GM21576 (cell line): ENCODE measurements at regions not wholly inside any gene's neighbourhood (a gene's known extent, or its start where the extent isn't known, plus 50 kb on each side); places are given as distances from the start of the nearest gene placed in this dataset.
"Not testable (repeated sequence)": the region's sequence is repeated elsewhere in the genome, so short reads cannot be mapped to it uniquely, and the experiment has no call there.

Source experiments
- ATAC-seq: cut with Tn5 transposase; IDR thresholded peaks from one replicate; pipeline ENCODE4 v1.9.1; 2021; ENCODE audit warnings: mild to moderate bottlenecking, moderate library complexity; ENCODE audit not compliant: unreplicated experiment

DNA sequence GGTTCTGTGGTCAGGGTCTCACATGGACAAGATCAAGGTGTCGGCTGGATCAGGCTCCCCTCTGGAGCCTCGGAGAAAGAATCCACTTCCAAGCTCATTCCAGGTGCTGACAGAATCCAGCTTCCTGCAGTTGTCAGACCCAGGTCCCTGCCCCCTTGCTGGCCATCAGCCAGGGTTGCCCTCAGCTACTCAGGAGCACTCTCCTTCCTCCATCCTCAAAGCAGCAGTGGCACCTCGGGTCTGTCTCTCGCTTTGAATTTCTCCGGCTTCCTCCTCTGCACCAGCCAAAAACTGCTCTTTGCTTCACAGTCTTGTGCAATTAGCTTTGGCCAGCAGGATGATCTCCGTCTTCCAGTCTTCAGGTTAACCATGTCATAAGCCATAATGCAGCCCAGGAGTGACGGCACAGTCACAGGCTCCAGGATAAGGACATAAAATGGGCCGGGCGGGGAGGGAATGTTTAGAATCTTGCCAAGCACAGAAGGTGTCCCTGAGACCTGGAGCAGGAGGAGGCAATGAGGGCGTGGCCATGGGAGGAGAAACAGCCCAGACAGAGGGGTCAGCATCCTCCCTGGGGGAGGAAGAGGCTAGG lies 79.4 kb upstream of the SLC25A33 start:
- ATAC-seq = no peak

DNA sequence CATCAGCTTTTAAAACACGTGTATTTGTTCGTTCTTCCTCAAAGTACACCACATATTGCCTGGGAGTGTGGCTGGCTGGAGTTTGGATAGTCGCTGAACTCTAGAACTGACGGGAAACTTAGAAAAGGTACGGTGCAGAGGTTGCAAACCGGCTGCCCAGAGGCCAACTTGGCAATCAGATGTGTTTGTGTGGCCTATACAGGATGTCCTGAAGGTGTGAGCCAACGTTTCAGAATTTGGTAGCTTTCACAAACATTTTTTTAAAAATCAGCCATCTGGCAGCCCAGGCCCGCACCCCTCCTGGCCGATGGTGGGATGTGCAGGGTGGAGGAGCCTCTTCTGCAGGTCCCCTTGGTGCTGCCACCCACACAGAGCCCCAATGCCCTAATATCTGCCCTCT lies 73.6 kb upstream of the SLC25A33 start:
- ATAC-seq = no peak

DNA sequence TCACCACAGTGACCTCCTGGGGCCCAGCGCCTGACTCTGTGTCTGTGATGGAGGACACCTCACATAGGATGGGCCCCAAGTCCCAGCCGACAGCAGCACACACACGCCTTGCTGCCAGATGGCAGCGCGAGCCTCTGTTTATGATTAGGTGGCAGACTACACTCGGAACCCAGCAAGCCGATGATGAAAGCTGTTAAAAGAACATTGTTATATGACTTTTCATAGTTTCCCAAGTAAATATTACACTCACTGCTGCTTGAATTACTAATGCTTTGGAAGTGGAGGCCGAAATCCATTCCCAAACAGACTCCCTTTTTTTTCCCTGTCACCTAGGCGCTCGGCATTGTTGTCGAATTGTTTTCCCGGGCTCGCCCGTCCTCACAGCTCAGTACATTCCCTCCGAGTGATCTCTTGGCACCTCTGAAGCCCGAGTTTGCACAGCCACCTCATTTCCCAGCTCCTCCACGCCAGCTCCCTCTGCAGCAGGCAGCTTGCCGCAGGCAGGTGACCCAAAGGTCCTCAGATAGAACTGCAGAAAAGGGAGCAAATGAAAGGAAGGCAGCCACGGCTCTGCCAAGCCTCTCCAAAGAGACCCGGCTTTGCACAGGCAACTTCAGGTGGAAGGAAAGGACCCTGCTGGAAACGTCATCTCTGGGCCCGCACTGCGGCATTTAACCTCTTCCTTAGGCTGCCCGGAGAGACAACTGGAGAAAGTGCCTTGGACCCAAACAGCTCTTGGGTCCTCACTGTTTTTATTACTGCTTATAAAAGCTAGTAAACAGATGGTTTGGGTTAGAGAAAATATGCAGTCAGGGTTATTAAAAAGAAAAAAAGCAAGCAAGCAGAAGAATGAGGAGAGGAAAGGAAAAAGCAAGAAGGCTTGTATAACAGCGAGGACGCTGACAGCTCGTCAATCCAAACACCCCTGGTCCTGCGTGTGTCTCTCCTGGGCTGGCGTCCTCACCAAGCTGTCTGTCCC lies 72.2 kb upstream of the SLC25A33 start:
- no peak for ATAC-seq

DNA sequence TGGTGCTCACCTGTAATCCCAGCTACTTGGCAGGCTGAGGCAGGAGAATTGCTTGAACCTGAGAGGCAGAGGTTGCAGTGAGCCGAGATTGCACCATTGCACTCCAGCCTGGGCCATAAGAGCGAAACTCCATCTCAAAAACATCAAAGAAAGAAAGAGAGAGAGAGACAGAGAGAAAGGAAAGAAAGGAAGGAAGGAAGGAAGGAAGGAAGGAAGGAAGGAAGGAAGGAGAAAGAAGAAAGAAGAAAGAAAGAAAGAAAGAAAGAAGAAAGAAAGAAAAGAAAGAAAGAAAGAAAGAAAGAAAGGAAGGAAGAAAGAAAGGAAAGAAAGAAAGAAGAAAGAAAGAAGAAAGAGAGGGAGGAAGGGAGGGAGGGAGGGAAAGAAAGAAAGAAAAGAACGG lies 69.4 kb upstream of the SLC25A33 start:
- ATAC-seq = not testable (repeated sequence)

DNA sequence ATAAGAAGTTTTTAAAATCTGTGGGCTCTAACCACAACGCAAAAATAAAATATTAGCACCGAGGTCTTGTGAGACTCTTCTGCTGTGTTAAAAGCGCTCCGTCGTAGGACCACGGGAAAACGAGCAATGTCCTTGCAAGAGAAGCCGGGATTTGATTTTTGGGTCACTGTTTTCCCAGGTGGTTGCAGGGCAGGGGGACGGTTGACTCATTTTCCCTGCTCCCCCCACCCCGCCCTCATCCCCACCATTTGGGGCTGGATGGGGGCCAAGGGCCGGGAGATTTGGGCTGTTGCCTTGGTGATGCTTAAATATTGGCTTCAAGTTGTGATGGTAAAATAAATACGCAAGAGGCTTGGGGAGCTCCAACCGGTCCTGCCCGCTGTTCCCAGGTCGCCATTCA lies 67.6 kb upstream of the SLC25A33 start:
- no peak for ATAC-seq

DNA sequence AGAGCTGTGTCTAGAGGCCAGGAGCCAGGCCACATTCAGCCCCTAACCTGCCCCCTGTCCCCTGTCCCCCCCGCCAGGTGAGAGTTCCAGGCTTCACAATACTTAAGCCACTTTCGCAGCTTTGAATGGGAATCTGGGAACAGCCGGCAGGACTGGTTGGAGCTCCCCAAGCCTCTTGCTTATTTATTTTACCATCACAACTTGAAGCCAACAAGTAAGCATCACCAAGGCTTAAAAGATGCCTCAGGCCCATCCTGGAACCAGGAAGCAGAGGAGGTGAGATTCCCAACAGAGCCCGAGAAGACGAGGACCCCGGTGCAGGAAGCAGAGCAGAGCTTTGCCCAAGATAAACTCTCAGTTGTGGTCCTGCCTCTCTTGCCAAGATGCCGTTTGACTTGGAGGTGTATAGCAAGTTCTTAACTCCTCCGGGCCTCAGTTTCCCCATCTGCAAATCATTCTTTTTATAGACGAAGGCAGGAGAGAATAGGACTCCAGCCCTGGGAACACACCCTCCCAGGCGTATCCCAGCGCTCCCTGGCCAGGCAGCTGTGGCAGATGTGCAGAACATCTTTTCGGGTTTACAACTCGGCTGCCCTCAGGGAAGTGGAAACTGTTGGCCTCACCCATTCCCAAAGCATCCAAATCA lies 66.8 kb upstream of the SLC25A33 start:
- ATAC-seq = no peak

DNA sequence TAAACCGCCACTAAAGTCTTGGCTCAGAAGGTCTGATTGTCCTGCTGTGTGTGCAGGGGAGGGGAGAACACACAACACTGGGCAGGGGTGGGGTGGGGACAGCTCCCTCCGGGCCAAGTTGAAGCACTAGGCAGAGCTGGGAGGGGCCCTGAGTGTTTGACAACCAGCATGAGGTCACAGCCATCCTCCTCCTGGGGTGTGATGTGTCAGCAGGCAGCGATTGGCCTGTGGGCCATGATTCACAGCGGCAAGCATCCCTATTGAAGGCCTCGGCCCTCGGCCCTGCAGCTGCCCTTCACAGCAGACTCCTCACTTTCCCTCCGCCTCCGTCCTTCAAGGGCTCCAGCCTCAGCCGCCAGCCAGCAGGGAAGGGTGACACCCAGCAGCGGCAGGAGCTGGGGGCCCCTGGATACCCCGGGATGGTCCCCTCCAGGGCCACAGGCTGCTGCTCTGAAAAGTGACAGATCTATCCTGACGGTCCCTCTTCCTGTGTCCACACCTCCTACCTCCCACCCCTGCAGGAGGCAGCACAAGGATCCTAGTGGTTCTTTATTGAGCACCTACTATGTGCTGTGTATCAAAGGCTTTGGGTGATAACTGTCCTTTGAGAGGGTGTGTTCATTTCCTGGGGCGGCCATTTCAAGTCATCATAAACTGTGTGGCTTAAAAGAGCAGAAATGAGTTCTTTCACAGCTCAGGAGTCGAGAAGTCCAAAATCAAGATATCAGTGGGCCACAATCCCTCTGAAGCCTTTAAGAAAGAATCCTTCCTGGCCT lies 66.0 kb upstream of the SLC25A33 start:
- no peak for ATAC-seq

DNA sequence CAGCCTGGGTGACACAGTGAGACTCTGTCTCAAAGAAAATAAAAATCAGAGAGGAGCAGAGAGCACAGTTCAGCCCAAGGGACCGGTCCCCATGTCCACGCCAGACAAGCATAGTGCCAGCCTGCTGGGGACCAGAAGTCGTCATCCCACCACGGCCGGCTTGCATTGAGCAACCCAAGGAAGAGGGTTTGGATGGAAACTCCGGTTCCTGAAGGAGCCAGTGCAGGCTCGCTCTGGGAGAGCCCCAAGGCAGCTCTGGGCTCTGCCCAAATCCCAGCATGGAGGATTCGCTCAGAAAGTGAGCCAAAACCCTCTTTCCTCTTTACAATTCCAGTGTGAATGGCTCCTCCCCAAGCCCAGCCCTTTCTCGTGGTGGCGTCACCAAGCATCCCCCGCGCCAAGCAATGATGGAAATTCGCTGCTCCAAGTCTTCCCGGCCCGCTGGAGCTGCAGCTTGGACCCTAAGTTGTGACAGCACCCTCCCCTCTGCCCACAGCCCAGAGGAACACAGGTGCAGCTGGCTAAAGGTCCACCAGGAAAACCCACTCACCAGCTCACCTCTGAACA lies 64.1 kb upstream of the SLC25A33 start:
- ATAC-seq = no peak

DNA sequence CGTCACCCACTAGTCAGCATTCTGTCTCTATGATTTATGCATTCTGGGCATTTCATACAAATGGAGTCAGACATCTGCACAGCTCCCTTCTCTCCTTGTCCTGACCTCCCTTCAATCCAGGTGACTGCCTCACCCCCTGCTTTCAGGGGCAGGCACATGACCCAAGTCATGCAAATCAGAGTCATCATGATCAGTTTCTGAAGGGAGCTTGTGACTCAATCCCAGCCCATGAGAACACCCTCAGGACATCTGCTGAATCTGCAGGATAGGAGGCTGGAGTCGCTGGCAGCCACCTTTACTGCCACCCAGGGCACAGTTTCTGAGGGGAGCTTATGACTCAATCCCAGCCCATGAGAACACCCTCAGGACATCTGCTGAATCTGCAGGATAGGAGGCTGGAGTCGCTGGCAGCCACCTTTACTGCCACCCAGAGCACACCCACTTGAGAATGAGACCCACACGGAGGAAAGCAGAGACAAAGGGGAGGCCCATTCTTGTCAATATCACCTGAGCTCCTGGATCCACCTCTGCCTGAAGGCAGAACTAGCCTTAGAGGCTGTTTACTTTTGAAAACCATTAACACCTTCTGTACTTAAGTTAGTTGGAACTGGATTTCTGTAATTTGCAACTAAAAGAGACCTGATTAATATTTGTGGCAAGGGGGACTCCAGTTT lies 62.3 kb upstream of the SLC25A33 start:
- ATAC-seq = no peak

DNA sequence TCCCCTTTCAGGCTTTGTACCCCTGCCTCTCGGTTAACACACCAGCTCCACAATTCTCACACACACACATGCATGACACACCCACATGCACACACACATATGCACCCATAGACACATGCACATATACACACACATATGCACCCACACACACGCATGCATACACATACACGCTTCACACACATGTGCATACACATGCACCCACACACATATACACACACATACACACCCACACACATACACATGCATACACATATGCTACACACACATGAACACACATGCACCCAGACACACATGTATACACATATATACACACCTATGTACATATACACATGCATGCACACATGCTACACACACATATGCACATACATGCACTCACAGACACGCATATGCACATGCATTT lies 61.7 kb upstream of the SLC25A33 start:
- ATAC-seq = no peak

DNA sequence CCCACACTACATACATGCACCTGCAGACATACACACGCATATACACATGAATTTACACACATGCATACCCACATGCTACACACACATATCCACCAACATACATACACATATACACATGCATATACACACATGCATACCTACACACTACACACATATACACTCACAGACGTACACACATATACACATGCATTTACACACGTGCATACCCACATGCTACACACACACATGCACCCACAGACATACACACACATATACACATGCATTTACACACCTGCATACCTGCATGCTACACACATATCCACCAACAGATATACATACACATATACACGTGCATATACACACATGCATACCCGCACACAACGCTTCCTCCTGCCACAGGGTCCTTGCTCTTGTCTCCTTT lies 61.2 kb upstream of the SLC25A33 start:
- no peak for ATAC-seq

DNA sequence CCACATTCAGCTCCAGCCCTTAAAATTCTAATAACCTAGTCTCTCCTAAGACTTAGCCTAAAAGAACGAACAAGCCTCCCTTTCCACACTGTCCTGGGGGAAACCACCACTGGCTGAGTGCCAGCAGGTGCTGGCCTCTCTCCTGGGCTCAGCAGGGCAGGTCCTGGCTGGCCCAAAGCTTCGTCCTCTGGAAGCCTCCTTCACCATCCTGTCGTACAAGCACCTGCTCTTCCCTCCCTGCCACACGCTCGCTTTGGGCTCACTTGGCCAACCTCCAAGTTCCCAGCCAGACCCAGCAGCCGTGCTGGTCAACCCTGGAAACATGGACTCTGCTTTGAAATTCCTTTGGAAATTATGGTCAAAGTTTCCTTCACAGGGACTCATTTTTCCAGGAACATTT lies 58.2 kb upstream of the SLC25A33 start:
- no peak for ATAC-seq

DNA sequence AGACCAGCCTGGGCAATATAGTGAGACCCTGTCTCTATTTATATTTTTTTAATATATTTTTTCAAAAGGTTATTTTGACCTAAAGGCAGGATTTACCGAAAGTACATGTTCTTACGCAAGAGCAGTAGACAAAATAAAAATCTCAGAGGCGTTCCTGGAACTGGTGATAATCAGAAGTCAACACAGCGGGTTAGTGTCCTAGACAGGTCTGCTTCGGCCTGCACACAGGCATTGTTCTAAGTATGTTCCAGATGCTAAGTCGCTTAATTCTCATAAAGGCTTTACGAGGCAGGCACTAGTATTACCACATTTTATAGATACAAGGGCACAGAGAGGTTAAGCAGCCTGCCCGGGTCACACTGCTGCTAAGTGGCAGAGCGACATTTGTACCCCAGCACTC lies 56.9 kb upstream of the SLC25A33 start:
- ATAC-seq = no peak

DNA sequence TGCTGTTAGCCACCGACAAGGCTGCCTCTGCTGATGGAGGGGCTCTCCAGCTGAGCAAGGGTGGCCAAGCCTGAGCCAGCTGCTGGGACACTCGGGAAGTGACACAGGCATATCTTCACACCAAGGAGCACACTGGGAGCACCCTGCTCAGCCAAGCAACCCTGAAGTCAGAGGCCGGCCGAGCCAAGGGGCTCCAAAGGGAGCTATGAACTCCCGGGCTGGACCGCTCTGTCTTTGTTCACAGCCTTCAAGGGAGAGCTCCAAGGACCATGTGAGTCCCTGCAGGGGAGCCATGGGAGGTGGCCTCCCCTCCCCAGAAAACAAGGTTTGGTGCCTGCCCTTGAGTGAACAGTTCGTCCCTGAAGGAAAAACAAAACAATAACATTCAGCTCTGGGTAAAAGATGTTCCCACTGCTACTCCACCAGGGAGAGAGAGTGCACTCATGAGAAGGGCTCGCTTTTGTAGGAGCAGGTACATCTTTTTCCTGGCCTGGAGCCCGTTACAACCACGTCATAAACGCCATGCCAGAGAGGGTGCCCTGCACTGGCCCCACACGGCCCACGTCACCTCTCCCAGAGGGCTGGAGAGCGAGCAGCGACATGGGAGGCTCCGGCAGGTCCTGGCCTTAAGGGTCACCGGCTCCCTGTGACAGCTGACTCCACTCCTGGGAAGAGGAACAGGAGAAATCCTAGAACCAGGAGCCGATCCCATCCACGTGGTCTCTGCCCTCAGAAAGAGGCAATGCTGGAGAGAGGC lies 56.3 kb upstream of the SLC25A33 start:
- ATAC-seq = no peak

DNA sequence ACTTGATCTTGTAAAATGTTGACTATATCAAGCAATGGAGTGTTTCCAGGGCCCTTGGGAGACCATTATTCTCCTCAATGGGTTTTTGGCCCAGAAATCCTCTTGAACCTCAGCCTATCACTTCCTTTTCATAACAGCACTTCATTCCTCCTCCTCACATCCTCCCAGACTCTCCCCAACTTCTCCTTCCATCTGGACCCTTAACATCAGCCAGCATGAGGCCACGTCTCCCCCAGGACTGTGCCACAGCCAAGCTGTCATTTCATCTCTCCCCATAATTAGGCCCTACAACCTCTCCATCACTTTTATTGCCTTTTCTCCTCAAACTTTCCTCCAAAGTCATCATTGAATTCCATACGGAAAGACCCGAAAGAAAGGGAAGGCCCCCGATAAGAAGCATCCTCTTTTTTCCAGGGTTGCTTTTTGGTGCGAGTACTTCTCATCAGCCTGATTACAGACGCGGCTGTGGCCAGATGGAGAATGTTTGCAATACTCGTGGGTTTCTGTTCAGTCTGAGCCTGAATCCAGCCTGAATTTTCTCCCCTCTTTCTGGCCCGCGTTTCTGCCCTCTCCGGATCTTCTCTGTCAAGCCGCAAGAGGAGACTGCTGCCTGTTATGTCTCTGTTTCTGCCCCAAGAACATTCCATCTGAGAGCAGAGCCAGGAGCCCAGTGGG lies 52.7 kb upstream of the SLC25A33 start:
- no peak for ATAC-seq
